Hepatic stellate cell (primary cell): ENCODE measurements at regions not wholly inside any gene's neighbourhood (a gene's known extent, or its start where the extent isn't known, plus 50 kb on each side); places are given as distances from the start of the nearest gene placed in this dataset.
"Not testable (repeated sequence)": the region's sequence is repeated elsewhere in the genome, so short reads cannot be mapped to it uniquely, and the experiment has no call there.

Source experiments
- DNase-seq: peaks from one replicate; pipeline ENCODE4 v3.0.0; 2011; ENCODE audit warnings: low spot score

DNA sequence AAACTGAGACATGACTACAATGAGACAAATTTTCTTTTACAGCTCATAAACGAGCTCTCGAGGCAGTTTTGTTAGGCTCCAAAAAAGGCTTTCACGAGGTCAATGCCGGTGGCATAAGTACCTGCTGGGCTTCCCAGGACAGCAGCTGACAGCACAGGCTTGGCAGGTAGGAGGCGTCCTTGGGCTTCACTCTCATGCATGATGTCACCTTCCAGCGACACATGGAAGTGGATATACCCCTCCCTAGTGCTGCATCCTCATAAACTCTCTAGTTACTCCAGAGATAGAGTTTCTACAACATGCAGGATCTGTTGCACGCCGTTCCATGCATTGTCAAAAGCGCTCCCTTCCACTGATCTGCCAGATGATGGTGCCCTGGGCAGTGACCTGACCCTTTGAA lies 112.5 kb upstream of the PAXBP1 start:
- DNase-seq = no peak

DNA sequence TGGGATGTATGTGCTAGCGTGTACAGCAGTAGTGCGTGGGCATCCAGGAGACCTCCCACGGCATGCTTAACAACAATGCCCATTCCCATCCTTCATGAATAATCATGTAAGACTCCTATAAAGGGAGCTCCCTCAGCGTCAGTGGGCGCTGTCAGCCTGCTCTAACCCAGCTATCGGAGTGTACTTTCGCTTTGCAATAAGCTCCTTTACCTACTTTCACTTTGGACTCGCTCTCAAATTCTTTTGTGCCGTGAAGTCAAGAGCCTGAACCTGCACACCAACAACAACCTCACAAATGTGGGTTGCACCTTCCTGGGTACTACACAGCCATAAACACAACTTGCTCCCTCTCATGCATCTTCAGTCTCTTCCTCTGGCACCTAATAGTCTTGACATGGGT lies 114.8 kb upstream of the PAXBP1 start:
- no peak for DNase-seq

DNA sequence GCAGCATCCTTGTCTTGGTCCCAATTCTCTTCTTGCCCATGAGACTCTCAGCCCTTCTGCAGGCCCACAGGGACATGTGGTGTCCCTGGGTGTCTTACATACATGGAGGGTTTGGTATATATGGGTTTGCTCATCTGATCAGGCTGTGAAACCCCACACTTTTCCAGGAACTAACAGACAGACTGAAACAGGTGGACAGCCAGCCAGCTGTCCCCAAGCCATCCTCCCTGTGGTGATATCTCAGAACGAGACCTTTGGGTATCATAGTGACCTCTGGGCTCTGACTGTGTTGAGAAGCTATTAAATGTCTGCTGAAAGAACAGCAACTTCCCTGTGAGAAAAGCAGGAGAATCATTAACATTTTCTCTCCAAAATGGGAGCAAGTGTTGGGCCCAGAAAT lies 115.5 kb upstream of the PAXBP1 start:
- no peak for DNase-seq

DNA sequence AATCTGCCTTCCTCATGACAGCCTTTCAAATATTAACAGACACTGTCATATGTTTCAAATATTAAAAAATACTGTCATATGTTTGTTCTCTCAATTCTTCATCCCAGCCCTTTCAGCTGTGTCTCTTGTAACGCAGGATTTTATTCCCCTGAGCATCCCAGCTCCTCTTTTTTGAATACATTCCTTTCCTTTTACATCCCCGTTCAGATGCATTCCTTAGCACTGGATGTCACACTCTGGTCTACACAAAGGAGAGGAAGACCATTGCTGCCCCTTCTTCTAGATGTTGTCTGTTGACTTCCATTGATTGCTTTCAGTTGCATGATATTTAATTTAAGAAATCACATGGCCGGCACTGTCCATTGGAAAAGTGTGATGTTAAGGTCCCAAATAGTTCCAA lies 117.4 kb upstream of the PAXBP1 start:
- peak; percentile 7 for DNase-seq

DNA sequence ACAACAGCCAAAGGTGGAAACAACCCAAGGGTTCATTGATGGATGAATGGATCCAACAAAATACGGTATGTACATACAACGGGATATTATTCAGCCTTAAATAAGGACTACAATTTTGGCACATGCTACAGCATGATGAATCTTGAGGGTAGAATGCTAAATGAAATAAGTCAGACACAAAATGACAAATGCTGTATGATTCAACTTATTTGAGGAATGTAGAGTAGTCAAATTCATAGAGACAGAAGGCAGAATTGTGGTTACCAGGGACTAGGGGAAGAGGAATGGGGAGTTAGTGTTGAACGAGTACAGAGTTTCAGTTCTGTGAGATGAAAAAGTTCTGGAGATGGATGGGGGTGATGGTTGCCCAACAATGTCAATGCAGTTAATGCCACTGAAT lies 118.0 kb upstream of the PAXBP1 start:
- DNase-seq = no peak

DNA sequence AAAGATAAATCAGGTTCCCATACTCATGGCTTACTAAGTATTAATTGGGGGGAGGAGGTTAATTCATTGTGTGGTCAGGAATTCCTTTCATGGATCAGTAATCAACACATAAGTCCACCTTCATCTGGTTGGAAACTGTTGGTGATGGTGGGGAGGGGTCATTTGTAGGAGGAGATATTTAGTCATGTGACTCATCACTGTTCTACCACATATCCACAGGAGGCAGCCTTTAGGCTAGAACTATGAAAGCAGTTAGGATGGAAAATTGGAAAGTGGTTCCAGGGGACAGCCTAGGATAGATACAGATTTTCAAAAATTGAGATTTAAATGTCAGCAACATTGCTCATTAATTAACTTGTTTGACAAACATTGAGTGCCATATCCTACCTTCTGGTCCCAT lies 122.8 kb upstream of the PAXBP1 start:
- DNase-seq = no peak

DNA sequence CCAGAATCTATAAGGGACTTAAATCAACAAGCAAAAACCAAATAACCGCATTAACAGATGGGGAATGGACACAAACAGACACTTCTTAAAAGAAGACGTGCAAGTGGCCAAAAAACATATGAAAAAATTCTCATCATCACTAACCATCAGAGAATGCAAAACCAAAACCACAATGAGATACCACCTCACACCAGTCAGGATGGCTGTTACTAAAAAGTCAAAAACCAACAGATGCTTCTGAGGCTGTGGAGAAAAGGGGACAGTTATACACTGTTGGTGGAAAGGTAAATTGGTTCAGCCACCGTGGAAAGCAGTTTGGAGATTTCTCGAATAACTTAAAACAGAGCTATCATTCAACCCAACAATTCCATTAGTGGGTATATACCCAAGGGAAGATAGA lies 124.9 kb upstream of the OLIG2 start:
- DNase-seq = no peak

DNA sequence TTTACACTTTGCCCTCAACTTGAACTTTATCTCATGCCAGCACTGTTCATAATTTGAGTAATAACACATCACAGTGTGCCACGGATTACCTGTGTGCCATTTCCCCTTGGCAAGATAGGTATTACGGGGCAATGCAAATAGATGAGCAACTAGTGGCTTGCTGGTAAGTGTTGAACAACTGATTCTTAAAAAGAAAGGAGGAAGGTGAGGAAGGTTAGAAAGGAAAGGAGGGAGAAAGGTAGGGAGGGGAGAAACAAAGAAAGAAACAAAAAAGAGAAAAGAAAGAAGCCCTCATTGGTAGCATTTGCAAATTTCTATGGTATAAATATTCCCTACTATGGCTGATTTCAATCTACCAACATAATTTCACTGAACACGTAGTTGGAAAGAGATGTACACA lies 118.2 kb upstream of the OLIG2 start:
- no peak for DNase-seq

DNA sequence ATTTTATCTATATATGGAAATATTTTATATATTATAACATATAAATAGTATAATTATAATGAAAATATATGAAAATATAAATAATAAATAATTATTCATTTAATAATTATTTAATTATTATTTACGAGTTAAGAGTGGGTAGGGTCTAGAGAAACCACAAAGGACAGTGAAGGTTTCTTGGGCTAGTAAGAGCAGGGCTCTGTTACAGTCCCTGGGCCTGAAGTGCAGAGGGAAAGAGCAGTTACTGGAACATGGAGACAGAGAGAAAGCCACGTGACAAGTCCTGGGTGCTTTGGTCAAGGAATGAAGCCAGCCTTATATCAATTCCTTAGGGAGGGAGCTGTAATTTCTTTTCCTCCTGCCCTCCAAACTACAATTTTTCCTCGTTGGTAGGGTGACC lies 117.2 kb upstream of the OLIG2 start:
- DNase-seq = no peak

DNA sequence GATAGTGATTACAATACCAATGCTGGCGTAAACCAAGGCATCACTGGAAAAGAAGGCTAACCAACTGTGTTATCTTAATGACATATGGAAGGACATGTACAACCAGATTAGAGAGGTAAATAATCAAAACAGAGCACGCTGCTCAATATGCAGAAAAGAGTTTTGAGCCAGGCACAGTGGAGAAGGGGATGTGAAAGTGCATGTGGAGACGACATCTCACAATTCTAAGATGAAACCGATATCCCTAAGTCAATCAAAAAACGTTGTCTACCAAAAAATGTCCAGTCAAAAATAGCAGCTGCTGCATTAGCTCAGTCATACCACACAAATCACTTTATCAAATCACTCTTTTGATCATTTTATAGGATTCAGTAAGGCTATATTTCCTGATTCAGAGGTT lies 116.3 kb upstream of the OLIG2 start:
- no peak for DNase-seq

DNA sequence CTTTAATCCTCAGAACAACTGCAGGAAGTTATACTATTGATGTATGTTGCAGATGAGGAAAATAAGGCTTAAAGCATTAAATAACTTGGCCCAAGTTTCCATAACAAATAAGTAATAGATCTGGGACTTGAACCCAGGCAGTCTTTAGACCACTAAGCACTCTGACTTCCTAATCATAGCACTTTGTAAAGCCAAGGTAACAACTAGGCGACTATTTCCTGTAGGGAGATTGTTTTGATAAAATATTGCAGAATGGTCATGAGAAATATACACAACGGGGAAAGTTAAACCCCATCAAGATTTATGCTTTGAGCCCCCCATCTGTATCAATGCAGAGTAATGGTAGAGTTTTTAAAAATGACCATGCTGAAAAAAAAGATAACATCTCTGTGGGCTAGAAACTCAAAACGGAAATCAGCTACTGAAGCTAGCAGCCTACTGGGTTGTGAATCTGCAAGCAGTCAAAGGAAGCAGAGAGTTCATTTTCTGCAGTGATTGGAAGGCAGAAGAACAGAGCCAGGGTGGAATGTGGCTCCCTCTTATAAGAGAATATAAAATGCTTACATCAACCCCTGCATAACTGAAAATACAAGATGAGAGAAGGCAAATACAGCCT lies 111.2 kb upstream of the OLIG2 start:
- DNase-seq = no peak

DNA sequence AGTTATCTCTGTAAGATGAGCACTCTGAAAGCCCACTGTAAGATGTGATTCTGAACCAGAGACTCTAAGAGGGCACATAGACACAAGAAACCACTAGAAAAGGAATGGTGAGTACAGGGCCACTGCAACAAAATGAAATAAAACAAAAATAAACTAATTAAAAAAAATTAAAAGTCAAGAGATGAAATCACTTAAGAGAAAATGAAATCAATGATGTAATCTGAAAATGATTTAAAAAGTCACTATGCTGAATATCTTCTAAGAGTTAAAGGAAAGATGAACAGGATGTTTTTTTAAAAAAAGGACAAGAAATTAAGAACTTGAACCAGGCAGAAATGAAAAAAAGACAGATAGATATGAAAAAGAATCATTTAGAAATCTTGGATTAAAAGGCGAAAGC lies 110.6 kb upstream of the OLIG2 start:
- DNase-seq = no peak

DNA sequence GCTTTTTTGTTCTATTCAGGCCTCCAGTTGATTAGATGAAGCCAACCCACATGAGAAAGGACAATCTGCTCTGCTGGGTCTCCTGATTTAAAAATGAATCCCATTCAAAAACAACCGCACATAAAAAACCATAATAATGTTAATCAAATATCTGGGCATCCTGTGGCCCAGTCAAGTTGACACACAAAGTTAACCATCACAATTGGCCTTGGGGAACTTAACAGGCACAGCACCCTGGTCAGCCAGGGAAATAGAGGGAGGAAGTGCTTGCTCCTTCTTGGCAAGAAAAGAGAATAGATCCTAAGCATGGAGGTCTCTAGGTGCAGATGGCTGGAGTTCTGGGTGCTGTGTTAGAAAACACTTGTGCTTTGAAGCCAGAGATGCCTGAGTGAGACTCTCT lies 109.6 kb upstream of the OLIG2 start:
- no peak for DNase-seq

DNA sequence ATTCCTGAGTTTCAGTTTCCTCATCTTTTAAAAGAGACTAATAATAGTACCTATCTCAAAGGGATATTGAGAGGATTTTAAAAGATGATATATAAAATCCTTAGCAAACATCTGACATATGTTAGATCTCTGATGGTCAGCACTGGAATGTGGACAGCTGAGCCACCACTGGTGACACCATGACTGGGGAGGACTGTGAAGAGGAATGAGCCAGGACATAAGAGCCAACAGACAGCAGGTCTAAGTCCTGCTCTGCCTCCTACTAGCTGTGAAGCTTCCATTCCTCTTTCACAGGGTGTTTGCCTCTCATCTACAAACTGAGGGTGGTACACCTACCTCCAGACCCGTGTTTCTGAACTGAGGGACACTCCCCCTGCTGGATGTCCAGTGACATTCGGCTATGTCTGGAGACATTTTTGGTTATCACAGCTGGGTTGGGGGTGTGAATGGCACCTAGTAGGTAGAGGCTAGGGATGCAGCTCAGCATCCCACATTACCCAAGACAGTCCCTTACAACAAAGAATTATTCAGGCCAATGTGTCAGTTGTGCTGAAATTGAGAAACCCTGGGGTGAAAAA lies 109.1 kb upstream of the OLIG2 start:
- no peak for DNase-seq

DNA sequence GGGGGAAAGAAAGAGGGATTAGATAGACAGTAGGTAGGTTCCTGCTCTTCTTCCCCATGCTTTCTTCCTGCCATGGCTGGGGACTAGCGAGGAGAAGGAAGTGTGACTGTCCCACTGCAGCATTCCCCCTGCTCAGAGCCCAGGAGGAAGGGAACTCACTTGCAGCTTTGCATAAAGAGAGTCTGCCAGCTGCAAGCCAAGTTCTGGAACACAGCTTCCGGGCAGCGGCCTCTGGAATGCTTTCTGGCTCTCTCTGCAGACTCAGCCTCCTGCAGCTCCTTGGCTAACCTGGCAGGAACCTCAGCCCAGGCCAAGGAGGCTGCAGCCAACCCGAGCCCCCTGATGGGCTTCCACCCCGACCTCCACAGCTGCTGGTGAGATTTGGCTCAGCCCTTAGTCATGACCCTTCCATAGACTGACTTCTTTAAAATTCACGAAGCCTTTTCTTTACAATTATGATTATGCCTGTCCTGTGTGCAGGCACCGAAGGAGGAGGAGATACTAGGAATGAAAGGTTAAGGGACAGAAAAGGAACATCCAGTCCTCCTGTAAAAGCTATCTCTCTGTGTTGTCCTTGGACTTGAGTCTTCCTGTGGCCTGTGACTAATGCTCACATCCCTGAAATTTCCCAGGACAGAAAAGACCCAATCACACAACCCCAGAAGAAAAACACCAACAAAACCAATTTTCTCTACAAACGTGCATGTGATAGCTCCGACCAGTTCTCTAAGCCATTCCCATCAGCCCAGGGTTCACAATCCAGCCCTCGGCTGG lies 108.2 kb upstream of the OLIG2 start:
- no peak for DNase-seq

DNA sequence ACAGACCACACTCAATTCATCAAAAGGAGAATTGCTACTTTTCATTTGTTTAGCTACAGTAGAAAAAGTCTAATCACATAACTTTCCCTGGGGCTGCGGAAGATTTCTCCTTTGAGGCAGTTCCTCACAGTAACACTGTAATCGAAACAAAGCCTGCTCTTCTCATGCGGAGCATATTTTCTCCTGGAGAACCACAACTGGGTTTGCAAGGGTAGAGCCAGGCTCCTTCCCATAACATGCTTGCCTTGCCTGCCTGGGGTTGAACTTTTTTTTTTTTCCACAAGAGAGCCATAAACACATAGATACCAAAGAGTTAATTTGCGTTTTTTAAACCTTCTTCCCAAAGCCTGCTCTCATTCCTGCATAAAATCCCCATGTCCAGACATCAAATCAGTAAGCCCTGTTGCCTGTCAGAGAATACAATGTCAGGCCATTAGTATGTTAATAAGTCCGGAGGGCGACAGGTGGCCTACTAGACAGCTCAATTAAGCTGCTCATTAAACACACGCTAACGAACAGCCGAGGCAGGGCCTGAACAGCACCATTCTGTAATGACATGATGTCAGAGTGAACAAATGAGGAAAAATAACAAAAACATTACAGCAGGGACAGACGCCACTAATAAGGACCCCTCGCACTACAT lies 107.1 kb upstream of the OLIG2 start:
- no peak for DNase-seq

DNA sequence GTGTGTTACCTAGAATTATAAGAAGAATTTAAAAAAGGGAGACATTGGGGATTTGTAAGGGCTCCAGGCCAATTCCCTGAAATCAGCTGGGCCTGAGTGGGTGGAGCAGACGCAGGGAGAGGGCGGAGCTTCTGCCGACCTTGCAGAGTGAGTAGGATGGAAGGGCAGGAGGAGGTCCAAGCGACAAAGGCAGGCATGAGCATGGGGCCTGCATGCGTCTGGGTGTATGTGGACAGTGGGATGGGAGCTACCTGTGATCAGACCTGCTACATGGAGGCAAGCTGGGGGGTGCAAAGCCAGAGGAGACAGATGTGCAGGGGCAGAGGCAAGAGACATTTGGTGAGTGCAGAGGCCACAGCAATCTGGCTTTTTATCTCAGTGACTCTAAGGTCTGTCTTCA lies 105.3 kb upstream of the OLIG2 start:
- no peak for DNase-seq

DNA sequence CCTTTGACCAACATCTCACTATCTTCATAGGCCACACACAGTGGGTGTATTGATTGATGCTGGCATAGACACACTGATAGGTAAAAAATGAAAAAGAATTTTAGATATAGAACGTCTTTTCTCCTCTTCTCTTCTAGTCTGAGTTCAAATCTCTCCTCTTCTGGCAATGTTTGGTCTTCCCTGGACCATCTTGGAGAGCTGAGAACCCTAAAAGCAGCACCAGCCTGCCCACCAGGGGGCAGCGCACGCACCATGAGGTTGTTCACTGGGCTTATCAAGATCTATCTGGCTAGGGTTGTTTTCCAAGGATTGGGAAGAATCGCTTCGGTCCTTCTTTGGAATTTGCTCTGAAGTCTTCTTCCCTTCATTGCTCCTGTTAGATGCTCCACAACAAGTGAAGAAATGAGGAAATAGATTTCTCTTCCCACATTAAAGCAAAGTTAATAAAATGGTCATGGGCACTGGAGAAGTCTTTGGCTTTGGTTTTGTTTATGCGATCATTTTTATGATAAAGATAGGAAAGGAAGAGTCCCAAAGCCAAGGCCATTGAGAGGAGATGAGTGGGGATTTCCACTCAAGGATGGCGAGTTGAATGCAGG lies 104.0 kb upstream of the OLIG2 start:
- DNase-seq = no peak

DNA sequence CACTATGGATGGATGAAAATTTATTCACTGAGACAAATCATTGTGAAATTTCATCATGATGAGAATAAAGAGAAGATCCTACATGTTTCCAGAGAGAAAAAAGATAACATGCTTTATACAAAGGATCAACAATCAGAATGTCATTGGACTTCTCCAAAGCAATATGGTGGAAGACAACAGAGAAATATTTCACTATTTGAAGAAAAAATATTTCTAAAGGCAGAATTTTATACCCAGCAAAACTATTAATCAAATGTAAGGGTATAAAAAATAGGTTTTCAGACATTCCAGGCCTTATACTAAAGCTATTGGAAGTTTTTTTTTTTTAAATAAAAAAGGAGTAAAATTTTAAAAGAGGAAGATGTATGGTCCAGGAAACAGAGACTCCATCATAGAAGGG lies 100.6 kb upstream of the OLIG2 start:
- no peak for DNase-seq

DNA sequence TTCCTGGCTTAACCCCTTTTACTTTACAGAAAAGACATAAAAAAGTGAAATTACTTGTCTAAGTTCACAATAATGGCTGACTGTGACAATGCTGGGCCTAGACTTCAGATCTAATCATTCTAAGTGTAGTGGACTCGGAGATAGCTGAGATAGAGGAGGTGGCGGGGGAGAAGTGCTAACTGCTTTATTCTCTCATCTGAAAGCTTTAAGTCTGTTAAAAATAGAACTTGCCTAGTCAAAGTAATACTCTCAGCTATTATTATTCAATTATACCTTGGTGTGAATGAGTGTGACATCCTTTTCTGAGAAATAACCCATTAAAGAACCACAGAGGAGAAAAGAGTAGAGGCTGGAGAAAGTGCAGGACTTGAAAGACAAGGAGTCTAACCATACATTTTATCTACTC lies 96.1 kb upstream of the OLIG2 start:
- DNase-seq = no peak

DNA sequence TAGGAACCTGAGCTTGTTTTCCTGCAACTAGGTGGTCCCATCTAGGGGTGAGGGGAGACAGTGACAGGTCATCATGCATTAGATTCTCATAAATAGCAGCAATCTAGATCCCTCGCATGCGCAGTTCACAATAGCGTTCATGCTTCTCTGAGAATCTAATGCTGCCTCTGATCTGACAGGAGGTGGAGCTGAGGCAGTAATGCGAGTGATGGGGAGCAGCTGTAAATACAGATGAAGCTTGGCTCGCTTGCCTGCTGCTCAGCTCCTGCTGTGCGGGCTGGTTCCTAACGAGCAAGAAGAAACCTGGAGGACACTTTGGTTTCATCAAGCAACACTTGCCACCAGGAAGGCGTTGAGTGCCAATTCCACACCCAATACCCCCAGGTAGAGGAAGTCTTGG lies 95.1 kb upstream of the OLIG2 start:
- DNase-seq = no peak

DNA sequence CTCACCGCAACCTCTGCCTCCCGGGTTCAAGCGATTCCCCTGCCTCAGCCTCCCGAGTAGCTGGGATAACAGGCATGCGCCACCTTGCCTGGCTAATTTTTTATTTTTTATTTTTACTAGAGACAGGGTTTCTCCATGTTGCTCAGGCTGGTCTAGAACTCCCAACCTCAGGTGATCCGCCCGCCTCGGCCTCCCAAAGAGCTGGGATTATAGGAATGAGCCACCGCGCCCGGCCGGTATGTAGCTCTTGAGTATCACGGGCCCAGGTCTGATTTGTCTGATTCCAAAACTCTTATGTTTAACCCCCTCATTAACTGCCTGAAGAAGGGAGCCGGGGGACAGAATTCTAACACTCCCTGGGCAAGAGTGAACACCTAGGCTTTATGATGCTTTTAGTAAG lies 91.7 kb upstream of the OLIG2 start:
- not testable (repeated sequence) for DNase-seq

DNA sequence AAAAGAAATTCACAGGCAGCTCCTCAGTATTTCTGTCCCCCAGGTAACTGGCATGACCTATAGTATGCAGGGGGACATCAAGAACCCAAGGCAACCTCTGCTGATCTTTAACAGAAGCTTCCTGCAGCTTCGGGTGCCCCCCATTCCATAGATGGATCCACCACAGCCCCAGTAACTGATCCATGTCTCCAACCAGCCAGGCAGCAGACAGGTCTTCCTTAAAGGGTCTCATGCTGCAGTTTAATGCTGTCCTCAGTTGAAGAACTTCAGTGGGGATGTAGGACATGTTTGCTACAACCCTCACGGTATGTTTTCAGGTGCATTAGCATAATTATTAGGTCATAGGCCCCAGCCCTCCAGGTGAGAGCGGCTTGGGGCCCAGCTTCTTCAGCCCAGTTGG lies 90.9 kb upstream of the OLIG2 start:
- DNase-seq = no peak
